Epithelial cell of esophagus (primary cell): ENCODE measurements at regions not wholly inside any gene's neighbourhood (a gene's known extent, or its start where the extent isn't known, plus 50 kb on each side); places are given as distances from the start of the nearest gene placed in this dataset.
"Not testable (repeated sequence)": the region's sequence is repeated elsewhere in the genome, so short reads cannot be mapped to it uniquely, and the experiment has no call there.

ENCODE experiments used
- DNase-seq: peaks from one replicate; pipeline ENCODE4 v3.0.0; 2010; ENCODE audit warnings: low read depth
- H3K4me3 ChIP-seq: 2 replicates; pipeline ENCODE4 v1.5.1; 2011; ENCODE audit warnings: mild to moderate bottlenecking, low read length, control low read depth
- CTCF ChIP-seq: IDR thresholded peaks from 2 replicates; pipeline ENCODE4 v1.5.1; 2011; ENCODE audit warnings: low read depth, mild to moderate bottlenecking, low read length, control low read depth, inconsistent platforms; ENCODE audit not compliant: insufficient read depth; ENCODE audit errors: missing control alignments

- no peak for TF ChIP-seq CTCF
- no peak overlapping the region for H3K4me3 ChIP-seq
- no peak for DNase-seq
These were observed 743.9 kb downstream of the NR2F1-AS1 start for GRCh38 chr5:92836855-92837755.

- no peak overlapping the region for H3K4me3 ChIP-seq
- TF ChIP-seq CTCF, result no peak
- no peak for DNase-seq
These were observed 745.3 kb downstream of the NR2F1-AS1 start for GRCh38 chr5:92835712-92836111.

DNA sequence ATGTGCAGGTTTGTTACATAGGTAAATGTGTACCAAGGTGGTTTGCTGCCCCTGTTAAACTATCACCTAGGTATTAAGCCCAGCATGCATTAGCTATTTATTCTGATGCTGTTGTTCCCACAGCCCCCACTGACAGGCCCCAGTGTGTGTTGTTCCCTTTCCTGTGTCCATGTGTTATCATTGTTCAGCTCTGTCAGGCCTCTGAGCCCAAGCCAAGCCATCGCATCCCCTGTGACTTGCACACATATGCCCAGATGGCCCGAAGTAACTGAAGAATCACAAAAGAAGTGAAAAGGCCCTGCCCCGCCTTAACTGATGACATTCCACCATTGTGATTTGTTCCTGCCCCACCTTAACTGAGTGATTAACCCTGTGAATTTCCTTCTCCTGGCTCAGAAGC, 757.5 kb downstream of the NR2F1-AS1 start:
- H3K4me3 ChIP-seq, DNase-seq: not testable (repeated sequence)

DNA sequence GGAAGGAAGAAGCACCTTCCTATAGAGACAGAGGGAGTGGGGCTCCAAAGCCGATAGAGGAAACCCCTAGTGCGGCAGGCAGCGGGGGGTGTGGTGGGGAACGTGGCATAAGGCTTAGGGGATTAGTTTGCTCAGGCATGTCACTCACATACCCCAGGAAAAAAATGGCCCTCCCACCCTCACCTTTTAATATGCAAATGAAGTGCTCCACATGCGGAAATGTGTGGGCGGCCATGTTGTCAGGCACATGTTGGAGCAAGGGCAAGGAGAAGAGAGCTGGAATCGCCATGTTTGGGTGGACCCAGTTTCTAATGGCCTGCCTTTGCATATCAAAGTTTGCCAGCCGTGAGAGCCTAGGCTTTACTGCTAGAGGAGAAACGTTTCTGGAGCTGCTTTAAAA, 758.8 kb downstream of the NR2F1-AS1 start:
- no peak overlapping the region for H3K4me3 ChIP-seq
- DNase-seq, result no peak
- TF ChIP-seq CTCF, result no peak

DNA sequence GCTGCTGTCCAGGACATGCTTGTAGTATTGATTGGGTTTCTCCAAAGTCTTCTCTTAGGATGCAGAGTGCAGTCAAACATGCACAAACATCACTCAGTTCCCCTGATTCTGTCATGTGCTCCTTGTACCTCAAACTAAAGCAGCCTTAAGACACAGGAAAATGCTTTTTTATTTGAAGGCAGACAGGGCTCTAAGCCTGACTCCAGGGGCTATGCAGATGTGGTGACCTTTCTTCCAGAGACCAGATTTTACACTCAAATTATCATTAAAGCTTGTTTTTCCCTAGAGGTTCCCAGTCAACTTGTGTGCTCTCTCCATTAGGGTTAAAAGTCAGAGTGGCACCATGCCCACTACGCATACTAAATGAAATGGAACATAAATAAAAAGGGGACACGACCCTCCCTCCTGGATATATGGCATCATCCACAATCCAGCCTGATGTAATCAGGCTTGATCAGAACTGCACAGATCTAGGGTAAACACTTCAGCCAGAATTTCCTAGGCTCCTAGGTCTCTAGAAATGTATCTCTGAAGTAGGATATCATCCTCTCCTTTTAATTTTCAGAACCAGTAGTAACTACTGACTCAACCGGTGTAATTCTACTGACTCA, 771.1 kb downstream of the NR2F1-AS1 start:
- H3K4me3 ChIP-seq, result no peak overlapping the region
- no peak for TF ChIP-seq CTCF
- no peak for DNase-seq

- no peak overlapping the region for H3K4me3 ChIP-seq
- TF ChIP-seq CTCF, result no peak
- no peak for DNase-seq
These were observed 772.5 kb downstream of the NR2F1-AS1 start for GRCh38 chr5:92808474-92808873.

- no peak for TF ChIP-seq CTCF
- no peak for DNase-seq
- H3K4me3 ChIP-seq, result no peak overlapping the region
These were observed 773.9 kb downstream of the NR2F1-AS1 start for GRCh38 chr5:92807085-92807484.
